Stomach (tissue), 4 donors: ENCODE measurements at regions not wholly inside any gene's neighbourhood (a gene's known extent, or its start where the extent isn't known, plus 50 kb on each side); places are given as distances from the start of the nearest gene placed in this dataset.

Experiments used
- CTCF ChIP-seq, 7 experiments: fragments of 450-650 bp in 4 of 7; fragments of 200-600 bp in 3 of 7; sonication (generic) in 3 of 7; IDR thresholded peaks; one replicate each; pipeline ENCODE4 v1.5.1; 2016 to 2019; ENCODE audit warnings: antibody characterized with exemption in 7 of 7, control low read depth in 2 of 7, mild to moderate bottlenecking in 1 of 7
- EP300 ChIP-seq: sonication (generic); formaldehyde crosslinking; IDR thresholded peaks from one replicate; pipeline ENCODE4 v1.6.1; 2017; ENCODE audit warnings: antibody characterized with exemption
- POLR2A ChIP-seq, 4 donors: fragments of 450-650 bp; IDR thresholded peaks; one replicate each; pipeline ENCODE4 v1.6.1; 2016; ENCODE audit warnings: antibody characterized with exemption in 4 of 4, control low read depth in 2 of 4, mild to moderate bottlenecking in 1 of 4, moderate library complexity in 1 of 4
- POLR2AphosphoS5 ChIP-seq, 3 donors: sonication (generic); formaldehyde crosslinking; IDR thresholded peaks; one replicate each; pipeline ENCODE4 v1.6.1; 2016; ENCODE audit warnings: antibody characterized with exemption in 3 of 3

- no peak for TF ChIP-seq CTCF (IDR thresholded peaks at IDR 0.05)
- TF ChIP-seq POLR2AphosphoS5 (IDR thresholded peaks at IDR 0.05) = no peak
- no peak for TF ChIP-seq POLR2A (IDR thresholded peaks at IDR 0.05)
- no peak for TF ChIP-seq EP300
These were observed 156.5 kb upstream of the AGR3 start for GRCh38 chr7:17038160-17038782.
